Neural cell (in vitro differentiated cells): ENCODE measurements at regions not wholly inside any gene's neighbourhood (a gene's known extent, or its start where the extent isn't known, plus 50 kb on each side); places are given as distances from the start of the nearest gene placed in this dataset.

Experiments
- CTCF ChIP-seq: fragments of 450-650 bp; IDR thresholded peaks from 2 replicates; pipeline ENCODE4 v1.5.1; 2014; ENCODE audit warnings: antibody characterized with exemption, mild to moderate bottlenecking, moderate library complexity; ENCODE audit not compliant: poor library complexity, severe bottlenecking
- EP300 ChIP-seq: fragments of 450-650 bp; conservative IDR thresholded peaks from 2 replicates; pipeline ENCODE4 v1.6.1; 2014; ENCODE audit warnings: antibody characterized with exemption, mild to moderate bottlenecking, moderate library complexity; ENCODE audit not compliant: poor library complexity, severe bottlenecking
- EZH2 ChIP-seq: fragments of 200-600, 300-800 bp; shearing (Covaris generic), sonication (generic); IDR thresholded peaks from 2 replicates; pipeline ENCODE4 v1.6.1; 2014; ENCODE audit warnings: antibody characterized with exemption, low read length, borderline replicate concordance, mild to moderate bottlenecking; ENCODE audit not compliant: insufficient read depth, poor library complexity, severe bottlenecking
- MXI1 ChIP-seq: fragments of 450-650 bp; conservative IDR thresholded peaks from 2 replicates; pipeline ENCODE4 v1.6.1; 2014; ENCODE audit warnings: antibody characterized with exemption, mild to moderate bottlenecking; ENCODE audit not compliant: poor library complexity, severe bottlenecking
- POLR2AphosphoS5 ChIP-seq: IDR thresholded peaks from 2 replicates; pipeline ENCODE4 v1.6.1; 2012
- RAD21 ChIP-seq: fragments of 450-650 bp; conservative IDR thresholded peaks from 2 replicates; pipeline ENCODE4 v1.6.1; 2014; ENCODE audit warnings: antibody characterized with exemption, mild to moderate bottlenecking, moderate library complexity
- REST ChIP-seq: IDR thresholded peaks from 2 replicates; pipeline ENCODE4 v1.6.1; 2012; ENCODE audit warnings: borderline replicate concordance
- SMC3 ChIP-seq: fragments of 450-650 bp; conservative IDR thresholded peaks from 2 replicates; pipeline ENCODE4 v1.6.1; 2014; ENCODE audit warnings: antibody characterized with exemption, mild to moderate bottlenecking, moderate library complexity; ENCODE audit not compliant: poor library complexity
- TAF1 ChIP-seq: IDR thresholded peaks from 2 replicates; pipeline ENCODE4 v1.6.1; 2012; ENCODE audit warnings: low read depth

GRCh38 chr19:32208060-32208459, 137.3 kb upstream of the ZNF507 start:
- TF ChIP-seq POLR2AphosphoS5, result no peak
- TF ChIP-seq SMC3, result no peak
- TF ChIP-seq CTCF, result no peak
- no peak for TF ChIP-seq TAF1
- no peak for TF ChIP-seq EZH2
- TF ChIP-seq EP300, result no peak
- TF ChIP-seq REST, result no peak
- no peak for TF ChIP-seq RAD21
- no peak for TF ChIP-seq MXI1
